MCF 10A (cell line): ENCODE measurements at regions not wholly inside any gene's neighbourhood (a gene's known extent, or its start where the extent isn't known, plus 50 kb on each side); places are given as distances from the start of the nearest gene placed in this dataset.
A peak's percentile ranks its signal among the peaks of the same experiment; 100 is the strongest.

Source experiments
- BruUV-seq: library from RNA; stranded (reverse); fragments of 400-500 nt; replicated peaks from 2 replicates; lab custom pipeline; 2021; lab: Mats Ljungman, UMichigan
- CTCF ChIA-PET: fragments of 300-600 bp; sonication (Branson Sonifier 250); formaldehyde crosslinking; extraction: SDS; loops from one replicate; lab custom pipeline; 2021; ENCODE audit warnings: antibody characterized with exemption, inconsistent platforms; lab: Yijun Ruan, JAX
- POLR2A ChIA-PET: fragments of 300-600, 350-650 bp; sonication (Branson Sonifier 250); formaldehyde crosslinking; extraction: SDS; loops from one replicate; lab custom pipeline; 2020; ENCODE audit warnings: antibody characterized with exemption, inconsistent platforms; lab: Yijun Ruan, JAX
- DNase-seq: peaks from one replicate; pipeline ENCODE4 v3.0.0-alpha.2; 2018; ENCODE audit not compliant: unreplicated experiment
- H3K27ac Mint-ChIP-seq: one replicate; pipeline ENCODE4 v1.8.0; 2022; ENCODE audit warnings: mild to moderate bottlenecking, low read depth, mixed read lengths; ENCODE audit not compliant: unreplicated experiment
- H3K27me3 Mint-ChIP-seq: one replicate; pipeline ENCODE4 v1.8.0; 2022; ENCODE audit warnings: mixed read lengths; ENCODE audit not compliant: insufficient read depth, unreplicated experiment
- H3K36me3 Mint-ChIP-seq: one replicate; pipeline ENCODE4 v1.8.0; 2022; ENCODE audit warnings: mild to moderate bottlenecking, moderate library complexity, mixed read lengths; ENCODE audit not compliant: insufficient read depth, unreplicated experiment
- H3K4me1 Mint-ChIP-seq: one replicate; pipeline ENCODE4 v1.8.0; 2022; ENCODE audit warnings: mixed read lengths; ENCODE audit not compliant: insufficient read depth, unreplicated experiment
- H3K4me3 Mint-ChIP-seq: one replicate; pipeline ENCODE4 v1.8.0; 2022; ENCODE audit warnings: mild to moderate bottlenecking, moderate library complexity, mixed read lengths; ENCODE audit not compliant: unreplicated experiment
- H3K9me3 Mint-ChIP-seq: one replicate; pipeline ENCODE4 v1.8.0; 2022; ENCODE audit warnings: mixed read lengths; ENCODE audit not compliant: unreplicated experiment
- CTCF ChIP-seq: fragments of 200-600 bp; IDR thresholded peaks from one replicate; pipeline ENCODE4 v1.8.0; 2022; ENCODE audit warnings: antibody characterized with exemption, mild to moderate bottlenecking; ENCODE audit not compliant: unreplicated experiment
- intact Hi-C: fragments of 100-400 bp; cut with micrococcal nuclease; formaldehyde crosslinking; loops from 2 replicates; pipeline ENCODE4 v1.14.1; 2022

- Mint-ChIP-seq H3K4me1 (peaks cover 6% of the 10 kb centered on the region), H3K27me3 (no peaks in the 10 kb centered on the region), H3K4me3 (no peak overlapping the region), H3K9me3 (no peaks in the 10 kb centered on the region), H3K36me3 (no peaks in the 10 kb centered on the region), H3K27ac (no peak overlapping the region)
- intact Hi-C loops, result no loop called here
- no TSS peak for BruUV-seq
- TF ChIP-seq CTCF, result no peak
- ChIA-PET POLR2A (interaction anchor here (1.0 kb wide), 1 partner anchor 222 kb away, joined by 3 read pairs; no protein-coding TSS in a partner anchor), CTCF (no interaction called here)
- peak; percentile 44 for DNase-seq
Measured at GRCh38 chr13:47277774-47278173, 380.9 kb upstream of the HTR2A start.

- intact Hi-C loops, result no loop called here
- H3K9me3 Mint-ChIP-seq, result no peaks in the 10 kb centered on the region
- ChIA-PET CTCF (no interaction called here), POLR2A (no interaction called here)
- H3K4me1 Mint-ChIP-seq, result no peaks in the 10 kb centered on the region
- DNase-seq, result no peak
- no peaks in the 10 kb centered on the region for H3K36me3 Mint-ChIP-seq
- no peaks in the 10 kb centered on the region for H3K27me3 Mint-ChIP-seq
- no peak overlapping the region for H3K4me3 Mint-ChIP-seq
- no TSS peak for BruUV-seq
- no peak overlapping the region for H3K27ac Mint-ChIP-seq
- TF ChIP-seq CTCF, result no peak
Measured at GRCh38 chr13:47268270-47268669, 371.4 kb upstream of the HTR2A start.

GRCh38 chr13:47258384-47258783 lies 361.5 kb upstream of the HTR2A start:
- TF ChIP-seq CTCF, result no peak
- no peaks in the 10 kb centered on the region for H3K4me1 Mint-ChIP-seq
- H3K9me3 Mint-ChIP-seq, result peaks cover 7% of the 10 kb centered on the region
- DNase-seq, result peak; percentile 28
- H3K27ac Mint-ChIP-seq, result no peak overlapping the region
- no TSS peak for BruUV-seq
- ChIA-PET POLR2A (interaction anchor here (1.7 kb wide), 1 partner anchor 8 kb away, joined by 4 read pairs; no protein-coding TSS in a partner anchor), CTCF (interaction anchor here (0.6 to 1.3 kb wide), 2 partner anchors 24 to 285 kb away, joined by 3 to 4 read pairs; no protein-coding TSS in a partner anchor)
- H3K36me3 Mint-ChIP-seq, result peaks cover 4% of the 10 kb centered on the region
- H3K27me3 Mint-ChIP-seq, result no peaks in the 10 kb centered on the region
- intact Hi-C loops, result no loop called here
- H3K4me3 Mint-ChIP-seq, result no peak overlapping the region

- Mint-ChIP-seq H3K36me3 (no peaks in the 10 kb centered on the region), H3K4me3 (no peak overlapping the region), H3K27me3 (no peaks in the 10 kb centered on the region), H3K4me1 (no peaks in the 10 kb centered on the region), H3K9me3 (no peaks in the 10 kb centered on the region), H3K27ac (no peak overlapping the region)
- CTCF ChIA-PET, result no interaction called here
- no peak for TF ChIP-seq CTCF
- DNase-seq, result peak; percentile 54
- BruUV-seq, result no TSS peak
- POLR2A ChIA-PET, result no interaction called here
- intact Hi-C loops, result no loop called here
Measured at GRCh38 chr13:47256618-47257017, 359.8 kb upstream of the HTR2A start.
